Ishikawa (cell line): ENCODE measurements at regions not wholly inside any gene's neighbourhood (a gene's known extent, or its start where the extent isn't known, plus 50 kb on each side); places are given as distances from the start of the nearest gene placed in this dataset.

Experiments
- CEBPB ChIP-seq: IDR thresholded peaks from 2 replicates; pipeline ENCODE4 v1.6.1; 2012
- CREB1 ChIP-seq: IDR thresholded peaks from 2 replicates; pipeline ENCODE4 v1.6.1; 2012; ENCODE audit warnings: low read depth
- EGR1 ChIP-seq: IDR thresholded peaks from 2 replicates; pipeline ENCODE4 v1.6.1; 2012
- EP300 ChIP-seq: IDR thresholded peaks from 2 replicates; pipeline ENCODE4 v1.6.1; 2012; ENCODE audit warnings: borderline replicate concordance
- FOXM1 ChIP-seq: IDR thresholded peaks from 2 replicates; pipeline ENCODE4 v1.6.1; 2012; ENCODE audit warnings: low read depth, borderline replicate concordance
- MAX ChIP-seq: IDR thresholded peaks from 2 replicates; pipeline ENCODE4 v1.6.1; 2012
- NFIC ChIP-seq: IDR thresholded peaks from 2 replicates; pipeline ENCODE4 v1.6.1; 2012
- RAD21 ChIP-seq: IDR thresholded peaks from 2 replicates; pipeline ENCODE4 v1.6.1; 2012; ENCODE audit warnings: low read depth
- REST ChIP-seq: IDR thresholded peaks from 2 replicates; pipeline ENCODE4 v1.6.1; 2012; ENCODE audit warnings: low read depth, mild to moderate bottlenecking
- TAF1 ChIP-seq: IDR thresholded peaks from 2 replicates; pipeline ENCODE4 v1.6.1; 2012; ENCODE audit warnings: low read depth, mild to moderate bottlenecking
- TCF12 ChIP-seq: IDR thresholded peaks from 2 replicates; pipeline ENCODE4 v1.6.1; 2012; ENCODE audit warnings: low read depth
- TEAD4 ChIP-seq: IDR thresholded peaks from 2 replicates; pipeline ENCODE4 v1.6.1; 2012
- USF1 ChIP-seq: IDR thresholded peaks from 2 replicates; pipeline ENCODE4 v1.6.1; 2012
- YY1 ChIP-seq: IDR thresholded peaks from 2 replicates; pipeline ENCODE4 v1.6.1; 2012; ENCODE audit warnings: low read depth
- ZBTB7A ChIP-seq: IDR thresholded peaks from 2 replicates; pipeline ENCODE4 v1.6.1; 2012; ENCODE audit warnings: low read depth

- no peak for TF ChIP-seq FOXM1
- TF ChIP-seq MAX: no peak
- no peak for TF ChIP-seq RAD21
- TF ChIP-seq CEBPB: no peak
- TF ChIP-seq YY1: no peak
- TF ChIP-seq NFIC: no peak
Measured at GRCh38 chr4:8699479-8700145, 107.0 kb downstream of the CPZ start.

GRCh38 chr4:8699063-8699385 is 106.5 kb downstream of the CPZ start:
- TF ChIP-seq TAF1: no peak
- TF ChIP-seq REST: no peak
- TF ChIP-seq ZBTB7A: no peak
- no peak for TF ChIP-seq TEAD4
- TF ChIP-seq RAD21: no peak
- no peak for TF ChIP-seq EP300
- no peak for TF ChIP-seq CREB1
- no peak for TF ChIP-seq TCF12
- TF ChIP-seq YY1: no peak
- no peak for TF ChIP-seq USF1
- no peak for TF ChIP-seq CEBPB
- no peak for TF ChIP-seq FOXM1

GRCh38 chr4:8698341-8699062 is 105.9 kb downstream of the CPZ start:
- no peak for TF ChIP-seq MAX
- TF ChIP-seq REST: no peak
- no peak for TF ChIP-seq CEBPB
- no peak for TF ChIP-seq TEAD4
- no peak for TF ChIP-seq NFIC
- TF ChIP-seq TCF12: no peak
- no peak for TF ChIP-seq TAF1
- TF ChIP-seq ZBTB7A: no peak

- TF ChIP-seq RAD21 (no peak), EGR1 (no peak), USF1 (no peak), TCF12 (no peak), FOXM1 (no peak), ZBTB7A (no peak), EP300 (no peak), TAF1 (no peak), YY1 (no peak), MAX (no peak), CREB1 (no peak), NFIC (no peak), CEBPB (no peak), TEAD4 (no peak), REST (no peak)
Measured at GRCh38 chr4:8697826-8698225, 105.3 kb downstream of the CPZ start.
